ENCODE measurements at regions not wholly inside any gene's neighbourhood (a gene's known extent, or its start where the extent isn't known, plus 50 kb on each side); places are given as distances from the start of the nearest gene placed in this dataset.
"Not testable (repeated sequence)": the region's sequence is repeated elsewhere in the genome, so short reads cannot be mapped to it uniquely, and the experiment has no call there.

GRCh38 chr13:26488236-26489003, 69.1 kb upstream of the WASF3 start:
- no peak for TF ChIP-seq CTCF (IDR thresholded peaks at IDR 0.05; ENCODE audit: low read depth, low read length)
- DNase-seq (ENCODE audit: low read depth in 2 of 2), result no peak
- H3K4me3 ChIP-seq (replicated peaks in 1 of 2; ENCODE audit: low read depth in 2 of 2, low read length in 2 of 2), result no peak overlapping the region

GRCh38 chr13:26492301-26492700, 65.2 kb upstream of the WASF3 start:
- not testable (repeated sequence) for H3K4me3 ChIP-seq (replicated peaks in 1 of 2; ENCODE audit: low read depth in 2 of 2, low read length in 2 of 2); DNase-seq (ENCODE audit: low read depth in 2 of 2)

- TF ChIP-seq CTCF (IDR thresholded peaks at IDR 0.05; ENCODE audit: low read depth, low read length), result no peak
- no peak for DNase-seq (ENCODE audit: low read depth in 2 of 2)
- H3K4me3 ChIP-seq (replicated peaks in 1 of 2; ENCODE audit: low read depth in 2 of 2, low read length in 2 of 2), result no peak overlapping the region
These were observed 62.8 kb upstream of the WASF3 start for GRCh38 chr13:26494571-26495195.

GRCh38 chr13:26495750-26496149, 61.7 kb upstream of the WASF3 start:
- no peak for TF ChIP-seq CTCF (IDR thresholded peaks at IDR 0.05; ENCODE audit: low read depth, low read length)
- H3K4me3 ChIP-seq (replicated peaks in 1 of 2; ENCODE audit: low read depth in 2 of 2, low read length in 2 of 2), result no peak overlapping the region
- no peak for DNase-seq (ENCODE audit: low read depth in 2 of 2)

- peak; percentile 69 to 96 for DNase-seq (ENCODE audit: low read depth in 2 of 2)
- TF ChIP-seq CTCF (IDR thresholded peaks at IDR 0.05; ENCODE audit: low read depth, low read length), result no peak
- H3K4me3 ChIP-seq (replicated peaks in 1 of 2; ENCODE audit: low read depth in 2 of 2, low read length in 2 of 2), result no peak overlapping the region
These were observed 59.4 kb upstream of the WASF3 start for GRCh38 chr13:26497968-26498511.

GRCh38 chr13:26498656-26499601, 58.6 kb upstream of the WASF3 start:
- no peak for TF ChIP-seq CTCF (IDR thresholded peaks at IDR 0.05; ENCODE audit: low read depth, low read length)
- DNase-seq (ENCODE audit: low read depth in 2 of 2), result peak; percentile 12 to 60
- no peak overlapping the region for H3K4me3 ChIP-seq (replicated peaks in 1 of 2; ENCODE audit: low read depth in 2 of 2, low read length in 2 of 2)

Data from cardiac fibroblast (primary cell).